ENCODE measurements at regions not wholly inside any gene's neighbourhood (a gene's known extent, or its start where the extent isn't known, plus 50 kb on each side); places are given as distances from the start of the nearest gene placed in this dataset.

DNA sequence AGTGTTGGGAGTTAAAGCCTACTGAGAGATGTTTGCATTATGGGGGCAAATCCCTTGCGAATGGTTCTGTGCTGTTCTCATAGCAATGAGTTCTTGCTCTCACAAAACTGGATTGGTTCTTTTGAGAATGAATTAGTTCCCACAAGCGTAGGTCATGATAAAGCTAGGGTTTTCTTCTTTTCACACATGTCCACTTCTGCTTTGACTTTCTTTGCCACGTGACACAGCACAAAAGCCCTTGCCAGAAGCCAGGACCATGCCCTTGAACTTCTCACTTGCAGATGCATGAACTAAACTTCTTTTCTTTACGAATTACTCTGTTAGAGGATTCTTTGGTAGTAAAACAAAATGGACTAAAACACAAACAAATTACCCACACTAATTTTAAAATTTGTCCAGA, 922.8 kb downstream of the EPHA7 start:
- DNase-seq (ENCODE audit: low spot score), result no peak
- WGBS, result 66% methylated on average over 4 of the region's 4 CpGs
- H3K4me3 ChIP-seq (ENCODE audit: low read depth in 1 of 3, low read length in 3 of 3), result no peak overlapping the region
- no peaks in the 10 kb centered on the region for H3K36me3 ChIP-seq (ENCODE audit: control insufficient read depth in 4 of 4, insufficient read depth in 3 of 4, low read depth in 1 of 4, low read length in 3 of 4)
- H3K27ac ChIP-seq (ENCODE audit: low read depth in 1 of 2, low read length in 2 of 2), result no peak overlapping the region
- TF ChIP-seq, protein P1, sequence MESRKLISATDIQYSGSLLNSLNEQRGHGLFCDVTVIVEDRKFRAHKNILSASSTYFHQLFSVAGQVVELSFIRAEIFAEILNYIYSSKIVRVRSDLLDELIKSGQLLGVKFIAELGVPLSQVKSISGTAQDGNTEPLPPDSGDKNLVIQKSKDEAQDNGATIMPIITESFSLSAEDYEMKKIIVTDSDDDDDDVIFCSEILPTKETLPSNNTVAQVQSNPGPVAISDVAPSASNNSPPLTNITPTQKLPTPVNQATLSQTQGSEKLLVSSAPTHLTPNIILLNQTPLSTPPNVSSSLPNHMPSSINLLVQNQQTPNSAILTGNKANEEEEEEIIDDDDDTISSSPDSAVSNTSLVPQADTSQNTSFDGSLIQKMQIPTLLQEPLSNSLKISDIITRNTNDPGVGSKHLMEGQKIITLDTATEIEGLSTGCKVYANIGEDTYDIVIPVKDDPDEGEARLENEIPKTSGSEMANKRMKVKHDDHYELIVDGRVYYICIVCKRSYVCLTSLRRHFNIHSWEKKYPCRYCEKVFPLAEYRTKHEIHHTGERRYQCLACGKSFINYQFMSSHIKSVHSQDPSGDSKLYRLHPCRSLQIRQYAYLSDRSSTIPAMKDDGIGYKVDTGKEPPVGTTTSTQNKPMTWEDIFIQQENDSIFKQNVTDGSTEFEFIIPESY (IDR thresholded peaks at IDR 0.05), result no peak
- TF ChIP-seq EGR1 (IDR thresholded peaks at IDR 0.05; ENCODE audit: low read depth in 2 of 2) (no peak), SP1 (IDR thresholded peaks at IDR 0.05) (no peak), HNF4A (conservative IDR thresholded peaks at IDR 0.05) (no peak), FOXA1 (IDR thresholded peaks at IDR 0.05) (no peak), RAD21 (IDR thresholded peaks at IDR 0.05) (no peak), FOXA2 (IDR thresholded peaks at IDR 0.05) (no peak), NR2F2 (IDR thresholded peaks at IDR 0.05) (no peak), RXRA (IDR thresholded peaks at IDR 0.05) (no peak), JUND (IDR thresholded peaks at IDR 0.05) (no peak), YY1 (IDR thresholded peaks at IDR 0.05) (no peak), TAF1 (conservative IDR thresholded peaks at IDR 0.05) (no peak)
- TF ChIP-seq, protein P2, sequence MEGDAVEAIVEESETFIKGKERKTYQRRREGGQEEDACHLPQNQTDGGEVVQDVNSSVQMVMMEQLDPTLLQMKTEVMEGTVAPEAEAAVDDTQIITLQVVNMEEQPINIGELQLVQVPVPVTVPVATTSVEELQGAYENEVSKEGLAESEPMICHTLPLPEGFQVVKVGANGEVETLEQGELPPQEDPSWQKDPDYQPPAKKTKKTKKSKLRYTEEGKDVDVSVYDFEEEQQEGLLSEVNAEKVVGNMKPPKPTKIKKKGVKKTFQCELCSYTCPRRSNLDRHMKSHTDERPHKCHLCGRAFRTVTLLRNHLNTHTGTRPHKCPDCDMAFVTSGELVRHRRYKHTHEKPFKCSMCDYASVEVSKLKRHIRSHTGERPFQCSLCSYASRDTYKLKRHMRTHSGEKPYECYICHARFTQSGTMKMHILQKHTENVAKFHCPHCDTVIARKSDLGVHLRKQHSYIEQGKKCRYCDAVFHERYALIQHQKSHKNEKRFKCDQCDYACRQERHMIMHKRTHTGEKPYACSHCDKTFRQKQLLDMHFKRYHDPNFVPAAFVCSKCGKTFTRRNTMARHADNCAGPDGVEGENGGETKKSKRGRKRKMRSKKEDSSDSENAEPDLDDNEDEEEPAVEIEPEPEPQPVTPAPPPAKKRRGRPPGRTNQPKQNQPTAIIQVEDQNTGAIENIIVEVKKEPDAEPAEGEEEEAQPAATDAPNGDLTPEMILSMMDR (IDR thresholded peaks at IDR 0.05; ENCODE audit: low read depth, low read length, missing input control), result no peak
- TF ChIP-seq, protein P3, sequence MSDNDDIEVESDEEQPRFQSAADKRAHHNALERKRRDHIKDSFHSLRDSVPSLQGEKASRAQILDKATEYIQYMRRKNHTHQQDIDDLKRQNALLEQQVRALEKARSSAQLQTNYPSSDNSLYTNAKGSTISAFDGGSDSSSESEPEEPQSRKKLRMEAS (IDR thresholded peaks at IDR 0.05), result no peak
- TF ChIP-seq, protein P4, sequence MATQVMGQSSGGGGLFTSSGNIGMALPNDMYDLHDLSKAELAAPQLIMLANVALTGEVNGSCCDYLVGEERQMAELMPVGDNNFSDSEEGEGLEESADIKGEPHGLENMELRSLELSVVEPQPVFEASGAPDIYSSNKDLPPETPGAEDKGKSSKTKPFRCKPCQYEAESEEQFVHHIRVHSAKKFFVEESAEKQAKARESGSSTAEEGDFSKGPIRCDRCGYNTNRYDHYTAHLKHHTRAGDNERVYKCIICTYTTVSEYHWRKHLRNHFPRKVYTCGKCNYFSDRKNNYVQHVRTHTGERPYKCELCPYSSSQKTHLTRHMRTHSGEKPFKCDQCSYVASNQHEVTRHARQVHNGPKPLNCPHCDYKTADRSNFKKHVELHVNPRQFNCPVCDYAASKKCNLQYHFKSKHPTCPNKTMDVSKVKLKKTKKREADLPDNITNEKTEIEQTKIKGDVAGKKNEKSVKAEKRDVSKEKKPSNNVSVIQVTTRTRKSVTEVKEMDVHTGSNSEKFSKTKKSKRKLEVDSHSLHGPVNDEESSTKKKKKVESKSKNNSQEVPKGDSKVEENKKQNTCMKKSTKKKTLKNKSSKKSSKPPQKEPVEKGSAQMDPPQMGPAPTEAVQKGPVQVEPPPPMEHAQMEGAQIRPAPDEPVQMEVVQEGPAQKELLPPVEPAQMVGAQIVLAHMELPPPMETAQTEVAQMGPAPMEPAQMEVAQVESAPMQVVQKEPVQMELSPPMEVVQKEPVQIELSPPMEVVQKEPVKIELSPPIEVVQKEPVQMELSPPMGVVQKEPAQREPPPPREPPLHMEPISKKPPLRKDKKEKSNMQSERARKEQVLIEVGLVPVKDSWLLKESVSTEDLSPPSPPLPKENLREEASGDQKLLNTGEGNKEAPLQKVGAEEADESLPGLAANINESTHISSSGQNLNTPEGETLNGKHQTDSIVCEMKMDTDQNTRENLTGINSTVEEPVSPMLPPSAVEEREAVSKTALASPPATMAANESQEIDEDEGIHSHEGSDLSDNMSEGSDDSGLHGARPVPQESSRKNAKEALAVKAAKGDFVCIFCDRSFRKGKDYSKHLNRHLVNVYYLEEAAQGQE (IDR thresholded peaks at IDR 0.05), result no peak
- H3K9me3 ChIP-seq (ENCODE audit: control insufficient read depth in 4 of 4, low read length in 3 of 4), result no peaks in the 10 kb centered on the region
- H3K27me3 ChIP-seq (ENCODE audit: control insufficient read depth in 4 of 4, insufficient read depth in 4 of 4, low read length in 3 of 4), result no peaks in the 10 kb centered on the region
- no peaks in the 10 kb centered on the region for H3K4me1 ChIP-seq (ENCODE audit: control insufficient read depth in 4 of 4, insufficient read depth in 4 of 4, low read length in 3 of 4)
- H3K9ac ChIP-seq (ENCODE audit: low read depth in 1 of 2, low read length in 2 of 2), result no peak overlapping the region

DNA sequence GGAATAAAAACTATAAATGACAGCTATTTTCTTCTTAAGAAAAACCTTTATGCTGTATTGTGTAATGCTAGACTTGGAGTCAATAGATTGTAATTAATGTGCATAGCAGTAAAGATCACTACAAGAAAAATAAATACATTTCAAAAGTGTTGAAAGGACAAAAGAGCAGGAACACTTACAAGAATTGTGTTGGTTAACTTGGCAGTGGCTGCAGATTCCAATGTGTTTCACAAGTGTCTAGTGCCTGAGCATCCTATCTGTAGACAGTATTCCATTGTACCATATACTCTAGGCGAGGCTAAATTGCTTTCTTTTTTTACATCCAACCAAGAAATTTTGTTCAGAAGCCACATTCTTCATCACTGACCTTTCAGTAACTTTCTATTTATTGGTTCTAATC, 924.1 kb downstream of the EPHA7 start:
- H3K4me1 ChIP-seq (ENCODE audit: control insufficient read depth in 4 of 4, insufficient read depth in 4 of 4, low read length in 3 of 4), result no peaks in the 10 kb centered on the region
- H3K36me3 ChIP-seq (ENCODE audit: control insufficient read depth in 4 of 4, insufficient read depth in 3 of 4, low read depth in 1 of 4, low read length in 3 of 4), result no peaks in the 10 kb centered on the region
- no peaks in the 10 kb centered on the region for H3K27me3 ChIP-seq (ENCODE audit: control insufficient read depth in 4 of 4, insufficient read depth in 4 of 4, low read length in 3 of 4)
- H3K4me3 ChIP-seq (ENCODE audit: low read depth in 1 of 3, low read length in 3 of 3), result no peak overlapping the region
- WGBS, result 75% methylated on average over 1 of the region's 1 CpG
- H3K9ac ChIP-seq (ENCODE audit: low read depth in 1 of 2, low read length in 2 of 2), result no peak overlapping the region
- H3K9me3 ChIP-seq (ENCODE audit: control insufficient read depth in 4 of 4, low read length in 3 of 4), result no peaks in the 10 kb centered on the region
- no peak for DNase-seq (ENCODE audit: low spot score)
- no peak overlapping the region for H3K27ac ChIP-seq (ENCODE audit: low read depth in 1 of 2, low read length in 2 of 2)
- TF ChIP-seq JUND (IDR thresholded peaks at IDR 0.05), result no peak
- TF ChIP-seq, protein P2 (IDR thresholded peaks at IDR 0.05; ENCODE audit: low read depth, low read length, missing input control), result no peak
- no peak for TF ChIP-seq HNF4G (IDR thresholded peaks at IDR 0.05)
- TF ChIP-seq RAD21 (IDR thresholded peaks at IDR 0.05), result no peak
- TF ChIP-seq, protein P5, sequence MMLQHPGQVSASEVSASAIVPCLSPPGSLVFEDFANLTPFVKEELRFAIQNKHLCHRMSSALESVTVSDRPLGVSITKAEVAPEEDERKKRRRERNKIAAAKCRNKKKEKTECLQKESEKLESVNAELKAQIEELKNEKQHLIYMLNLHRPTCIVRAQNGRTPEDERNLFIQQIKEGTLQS (IDR thresholded peaks at IDR 0.05), result no peak
- TF ChIP-seq, protein P4 (IDR thresholded peaks at IDR 0.05), result no peak
- TF ChIP-seq TAF1 (conservative IDR thresholded peaks at IDR 0.05), result no peak
- TF ChIP-seq, protein P3 (IDR thresholded peaks at IDR 0.05), result no peak

Measured in liver (tissue), 8 donors.